ENCODE measurements at regions not wholly inside any gene's neighbourhood (a gene's known extent, or its start where the extent isn't known, plus 50 kb on each side); places are given as distances from the start of the nearest gene placed in this dataset.

GRCh38 chr12:91893476-91893875 lies 252.2 kb downstream of the BTG1 start:
- no peak overlapping the region for H3K4me2 ChIP-seq (ENCODE audit: low read depth, low read length, poor library complexity, severe bottlenecking)
- H3K27me3 ChIP-seq (ENCODE audit: low read length), result no peaks in the 10 kb centered on the region
- no peak for TF ChIP-seq CTCF (IDR thresholded peaks at IDR 0.05; ENCODE audit: insufficient read depth, low read length, poor library complexity, severe bottlenecking)
- no peak for TF ChIP-seq EZH2phosphoT487 (conservative IDR thresholded peaks at IDR 0.05; ENCODE audit: low read length)
- H3F3A ChIP-seq (ENCODE audit: insufficient read depth), result no peaks in the 10 kb centered on the region
- H3K9me2 ChIP-seq (replicated peaks; ENCODE audit: insufficient read depth, low read length), result no peaks in the 10 kb centered on the region
- H3K9me3 ChIP-seq (ENCODE audit: insufficient read depth, low read length), result no peaks in the 10 kb centered on the region
- no peaks in the 10 kb centered on the region for H3K36me3 ChIP-seq (ENCODE audit: low read length)
- no peak overlapping the region for H2AFZ ChIP-seq (ENCODE audit: low read depth, low read length, severe bottlenecking)
- no peak overlapping the region for H3K27ac ChIP-seq (ENCODE audit: low read depth, low read length)
- H4K20me1 ChIP-seq (ENCODE audit: low read depth, low read length), result no peaks in the 10 kb centered on the region
- H3K79me2 ChIP-seq (ENCODE audit: insufficient read depth, low read length), result no peaks in the 10 kb centered on the region
- no peak overlapping the region for H3K4me3 ChIP-seq (ENCODE audit: insufficient read depth, low read length, poor library complexity, severe bottlenecking)
- H3K9ac ChIP-seq (ENCODE audit: low read length), result no peak overlapping the region

GRCh38 chr12:91892081-91892855 lies 253.4 kb downstream of the BTG1 start:
- no peaks in the 10 kb centered on the region for H3K9me3 ChIP-seq (ENCODE audit: insufficient read depth, low read length)
- no peak overlapping the region for H3K27ac ChIP-seq (ENCODE audit: low read depth, low read length)

GRCh38 chr12:91890742-91891141 lies 254.9 kb downstream of the BTG1 start:
- H4K20me1 ChIP-seq (ENCODE audit: low read depth, low read length), result no peaks in the 10 kb centered on the region
- H3K4me3 ChIP-seq (ENCODE audit: insufficient read depth, low read length, poor library complexity, severe bottlenecking), result no peak overlapping the region
- TF ChIP-seq CTCF (IDR thresholded peaks at IDR 0.05; ENCODE audit: insufficient read depth, low read length, poor library complexity, severe bottlenecking) (no peak), EZH2phosphoT487 (conservative IDR thresholded peaks at IDR 0.05; ENCODE audit: low read length) (no peak)
- H3K4me2 ChIP-seq (ENCODE audit: low read depth, low read length, poor library complexity, severe bottlenecking), result no peak overlapping the region
- H3K9ac ChIP-seq (ENCODE audit: low read length), result no peak overlapping the region
- H3K36me3 ChIP-seq (ENCODE audit: low read length), result no peaks in the 10 kb centered on the region
- H3K27ac ChIP-seq (ENCODE audit: low read depth, low read length), result no peak overlapping the region
- no peaks in the 10 kb centered on the region for H3K9me3 ChIP-seq (ENCODE audit: insufficient read depth, low read length)
- H3F3A ChIP-seq (ENCODE audit: insufficient read depth), result no peaks in the 10 kb centered on the region
- no peaks in the 10 kb centered on the region for H3K79me2 ChIP-seq (ENCODE audit: insufficient read depth, low read length)
- no peaks in the 10 kb centered on the region for H3K9me2 ChIP-seq (replicated peaks; ENCODE audit: insufficient read depth, low read length)
- no peak overlapping the region for H2AFZ ChIP-seq (ENCODE audit: low read depth, low read length, severe bottlenecking)
- no peaks in the 10 kb centered on the region for H3K27me3 ChIP-seq (ENCODE audit: low read length)

More at GRCh38 chr12:91892081-91892855, 253.4 kb downstream of the BTG1 start:
- Histone ChIP-seq H4K20me1 (ENCODE audit: low read depth, low read length) (no peaks in the 10 kb centered on the region), H3K9me2 (replicated peaks; ENCODE audit: insufficient read depth, low read length) (no peaks in the 10 kb centered on the region), H2AFZ (ENCODE audit: low read depth, low read length, severe bottlenecking) (no peak overlapping the region), H3F3A (ENCODE audit: insufficient read depth) (no peaks in the 10 kb centered on the region), H3K9ac (ENCODE audit: low read length) (no peak overlapping the region), H3K36me3 (ENCODE audit: low read length) (no peaks in the 10 kb centered on the region), H3K4me2 (ENCODE audit: low read depth, low read length, poor library complexity, severe bottlenecking) (no peak overlapping the region), H3K27me3 (ENCODE audit: low read length) (no peaks in the 10 kb centered on the region), H3K4me3 (ENCODE audit: insufficient read depth, low read length, poor library complexity, severe bottlenecking) (no peak overlapping the region), H3K79me2 (ENCODE audit: insufficient read depth, low read length) (no peaks in the 10 kb centered on the region)
- no peak for TF ChIP-seq CTCF (IDR thresholded peaks at IDR 0.05; ENCODE audit: insufficient read depth, low read length, poor library complexity, severe bottlenecking)
- no peak for TF ChIP-seq EZH2phosphoT487 (conservative IDR thresholded peaks at IDR 0.05; ENCODE audit: low read length)

Data from SU-DHL-6 (cell line).